ENCODE measurements at regions not wholly inside any gene's neighbourhood (a gene's known extent, or its start where the extent isn't known, plus 50 kb on each side); places are given as distances from the start of the nearest gene placed in this dataset.
A peak's percentile ranks its signal among the peaks of the same experiment; 100 is the strongest.

DNA sequence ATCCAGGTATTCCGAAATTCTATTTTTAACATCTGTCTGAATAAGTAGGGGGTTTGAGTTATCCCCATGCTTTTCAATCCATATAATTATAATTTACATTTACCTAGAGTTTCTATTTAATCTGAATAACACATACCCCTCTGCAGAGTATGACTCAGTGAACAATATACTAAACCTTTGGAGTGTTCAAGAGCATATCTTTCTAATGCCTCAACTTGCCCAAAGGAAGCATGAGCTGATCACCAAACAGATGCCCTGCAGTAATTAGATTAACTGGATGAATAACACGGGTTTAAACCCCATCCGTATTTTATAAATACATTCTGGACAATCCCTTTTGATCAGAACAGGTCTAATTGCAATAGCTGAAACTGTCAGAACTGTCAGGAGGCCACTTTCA lies 897.1 kb downstream of the TFAP2A start:
- Histone ChIP-seq H4K20me1 (ENCODE audit: insufficient read depth, low read length) (no peaks in the 10 kb centered on the region), H3K4me2 (ENCODE audit: low read depth, low read length) (no peak overlapping the region), H2BK120ac (ENCODE audit: low read depth, low read length) (no peak overlapping the region), H3K27ac (ENCODE audit: insufficient read depth, low read length) (no peak overlapping the region), H2BK20ac (ENCODE audit: low read depth, low read length) (peak overlapping the region; percentile 3; the same call in 1 of the 2 replicates), H3K56ac (ENCODE audit: extremely low read depth, insufficient read depth, low read length) (no peak overlapping the region), H2AK5ac (ENCODE audit: low read depth, low read length) (no peak overlapping the region), H3K27me3 (ENCODE audit: control insufficient read depth, insufficient read depth, low read length) (no peaks in the 10 kb centered on the region), H2AFZ (replicated peaks; ENCODE audit: low read length, poor library complexity) (no peak overlapping the region), H3K9me1 (ENCODE audit: insufficient read depth, low read length) (peaks cover 15% of the 10 kb centered on the region; the same call in 1 of the 2 replicates), H2BK5ac (ENCODE audit: low read depth, low read length, poor library complexity, severe bottlenecking) (no peak overlapping the region), H3K9me3 (ENCODE audit: control insufficient read depth, insufficient read depth, low read length) (no peaks in the 10 kb centered on the region), H3K23ac (ENCODE audit: low read depth, low read length) (no peak overlapping the region), H2BK15ac (ENCODE audit: low read depth, low read length) (no peak overlapping the region; the same call in 2 of the 3 replicates), H3K4ac (ENCODE audit: low read depth, low read length) (no peak overlapping the region), H3K4me1 (ENCODE audit: control insufficient read depth, insufficient read depth, low read length) (peaks cover 12% of the 10 kb centered on the region), H3K9ac (ENCODE audit: low read depth, low read length) (no peak overlapping the region), H3K79me1 (ENCODE audit: low read depth in 1 of 2, low read length in 2 of 2) (no peaks in the 10 kb centered on the region), H4K91ac (ENCODE audit: insufficient read depth, low read depth, low read length) (no peak overlapping the region), H2AK9ac (replicated peaks; ENCODE audit: low read depth, low read length, poor library complexity) (no peak overlapping the region), H4K8ac (ENCODE audit: low read depth in 2 of 2, low read length in 2 of 2) (no peak overlapping the region), H3K14ac (replicated peaks; ENCODE audit: low read depth, low read length) (no peak overlapping the region; the same call in 1 of the 2 replicates), H3K18ac (ENCODE audit: low read depth, low read length) (no peak overlapping the region), H4K5ac (ENCODE audit: low read depth, low read length) (no peak overlapping the region), H3K36me3 (ENCODE audit: control insufficient read depth, insufficient read depth, low read length) (no peaks in the 10 kb centered on the region), H3K4me3 (ENCODE audit: insufficient read depth, low read depth, low read length) (no peak overlapping the region)
- no peak for TF ChIP-seq RFX5 (IDR thresholded peaks at IDR 0.05; ENCODE audit: low read depth, low read length)
- no CpG with 5 or more reads among the region's 3 CpGs for WGBS, 2 experiments (ENCODE audit: extremely low coverage in 2 of 2, insufficient read length in 1 of 2)
- in situ Hi-C loops (cut with MboI; ENCODE audit: low sequenced_read_pairs) (no loop called here), dilution Hi-C loops (cut with HindIII; ENCODE audit: low sequenced_read_pairs, unreplicated experiment) (no loop called here), intact Hi-C loops (cut with micrococcal nuclease) (no loop called here)
- no peak for ATAC-seq (ENCODE audit: low read depth)
- BruUV-seq (replicated peaks) = no TSS peak
- ChIA-PET CTCF (no interaction called here), POLR2A (ENCODE audit: unreplicated experiment) (no interaction called here)
- no peak for DNase-seq
